Caco-2 (cell line): ENCODE measurements at regions not wholly inside any gene's neighbourhood (a gene's known extent, or its start where the extent isn't known, plus 50 kb on each side); places are given as distances from the start of the nearest gene placed in this dataset.

Experiments
- BruUV-seq: library from RNA; stranded (reverse); fragments of 400-500 nt; replicated peaks from 2 replicates; lab custom pipeline; 2021; lab: Mats Ljungman, UMichigan
- CTCF ChIA-PET: fragments of 300-600 bp; sonication (Branson Sonifier 250); formaldehyde crosslinking; loops from one replicate; lab custom pipeline; 2022; ENCODE audit warnings: antibody characterized with exemption; lab: Charles Lee
- POLR2A ChIA-PET: fragments of 300-600 bp; sonication (Branson Sonifier 250); formaldehyde crosslinking; loops from one replicate; lab custom pipeline; 2022; ENCODE audit warnings: antibody characterized with exemption; lab: Charles Lee
- DNase-seq, 2 experiments: peaks; one replicate each; pipeline versions ENCODE4 v3.0.0 to v3.0.0-alpha.2; 2020 to 2022
- H3K27me3 ChIP-seq: replicated peaks from 2 replicates; pipeline ENCODE4 v1.6.0; 2011; ENCODE audit warnings: low read length; ENCODE audit not compliant: control insufficient read depth, insufficient read depth
- H3K36me3 ChIP-seq: 2 replicates; pipeline ENCODE4 v1.5.1; 2011; ENCODE audit warnings: low read length; ENCODE audit not compliant: control insufficient read depth, insufficient read depth
- H3K4me1 ChIP-seq: fragments of 250-450 bp; sonication (Bioruptor Pico); 2 replicates; pipeline ENCODE4 v1.5.1; 2020; ENCODE audit warnings: mild to moderate bottlenecking
- H3K4me3 ChIP-seq: 2 replicates; pipeline ENCODE4 v1.5.1; 2011; ENCODE audit warnings: low read depth, mild to moderate bottlenecking, control low read depth, low read length
- H3K9me3 ChIP-seq: fragments of 250-450 bp; sonication (Bioruptor Pico); 2 replicates; pipeline ENCODE4 v1.5.1; 2020; ENCODE audit warnings: mild to moderate bottlenecking, moderate library complexity
- H3K27ac Mint-ChIP-seq: one replicate; pipeline ENCODE4 v1.8.0; 2022; ENCODE audit warnings: mixed read lengths; ENCODE audit not compliant: unreplicated experiment
- H3K27me3 Mint-ChIP-seq: one replicate; pipeline ENCODE4 v1.8.0; 2022; ENCODE audit warnings: mixed read lengths; ENCODE audit not compliant: insufficient read depth, unreplicated experiment
- H3K36me3 Mint-ChIP-seq: one replicate; pipeline ENCODE4 v1.8.0; 2022; ENCODE audit warnings: mild to moderate bottlenecking, mixed read lengths; ENCODE audit not compliant: insufficient read depth, unreplicated experiment
- H3K4me1 Mint-ChIP-seq: one replicate; pipeline ENCODE4 v1.8.0; 2022; ENCODE audit warnings: low read depth, mixed read lengths; ENCODE audit not compliant: unreplicated experiment
- H3K4me3 Mint-ChIP-seq: one replicate; pipeline ENCODE4 v1.8.0; 2022; ENCODE audit warnings: mild to moderate bottlenecking, moderate library complexity, mixed read lengths; ENCODE audit not compliant: unreplicated experiment
- H3K9me3 Mint-ChIP-seq: one replicate; pipeline ENCODE4 v1.8.0; 2022; ENCODE audit warnings: mixed read lengths; ENCODE audit not compliant: unreplicated experiment
- intact Hi-C: fragments of 100-400 bp; cut with micrococcal nuclease; formaldehyde crosslinking; loops from one replicate; pipeline ENCODE4 v1.10.0; 2022; ENCODE audit not compliant: unreplicated experiment
- TF ChIP-seq, protein P1 (sequence below), 2 experiments: fragments of 200-600 bp in 1 of 2; IDR thresholded peaks; 1 replicate in 1 of 2; 2 replicates in 1 of 2; pipeline versions ENCODE4 v1.5.1 to v1.8.0; 2011 to 2022; ENCODE audit warnings: antibody characterized with exemption in 1 of 2, control low read depth in 1 of 2, inconsistent platforms in 1 of 2, low read depth in 1 of 2, low read length in 1 of 2, mild to moderate bottlenecking in 1 of 2, moderate library complexity in 1 of 2; ENCODE audit not compliant: insufficient read depth in 1 of 2, severe bottlenecking in 1 of 2, unreplicated experiment in 1 of 2

DNA sequence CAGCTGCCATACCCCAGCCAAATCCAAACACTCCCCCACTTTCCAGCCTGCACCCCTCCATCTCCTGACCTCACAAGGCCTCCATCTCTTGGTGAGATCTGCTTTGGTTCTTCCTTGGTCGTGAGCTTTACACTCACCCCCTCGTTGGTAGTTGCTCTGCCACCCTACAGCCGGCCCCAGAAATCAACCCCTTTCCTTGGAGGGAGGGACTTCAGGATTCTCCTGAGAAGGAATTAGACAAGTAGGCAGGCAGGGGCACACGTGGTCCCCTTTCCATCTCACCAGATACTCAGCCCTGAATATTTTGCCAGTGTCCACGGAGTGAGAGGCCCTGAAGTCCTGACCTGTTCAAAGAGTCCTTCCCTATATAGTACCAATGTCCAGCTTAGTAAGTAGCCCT, 120.0 kb upstream of the PWP1 start:
- H3K4me3 Mint-ChIP-seq = no peak overlapping the region
- BruUV-seq = no TSS peak
- CTCF ChIA-PET = no interaction called here
- no peak overlapping the region for H3K27ac Mint-ChIP-seq
- H3K27me3 Mint-ChIP-seq = peaks cover 7% of the 10 kb centered on the region
- no peaks in the 10 kb centered on the region for H3K36me3 ChIP-seq
- POLR2A ChIA-PET = no interaction called here
- no peaks in the 10 kb centered on the region for H3K9me3 ChIP-seq
- DNase-seq = no peak
- no peaks in the 10 kb centered on the region for H3K9me3 Mint-ChIP-seq
- TF ChIP-seq, protein P1, sequence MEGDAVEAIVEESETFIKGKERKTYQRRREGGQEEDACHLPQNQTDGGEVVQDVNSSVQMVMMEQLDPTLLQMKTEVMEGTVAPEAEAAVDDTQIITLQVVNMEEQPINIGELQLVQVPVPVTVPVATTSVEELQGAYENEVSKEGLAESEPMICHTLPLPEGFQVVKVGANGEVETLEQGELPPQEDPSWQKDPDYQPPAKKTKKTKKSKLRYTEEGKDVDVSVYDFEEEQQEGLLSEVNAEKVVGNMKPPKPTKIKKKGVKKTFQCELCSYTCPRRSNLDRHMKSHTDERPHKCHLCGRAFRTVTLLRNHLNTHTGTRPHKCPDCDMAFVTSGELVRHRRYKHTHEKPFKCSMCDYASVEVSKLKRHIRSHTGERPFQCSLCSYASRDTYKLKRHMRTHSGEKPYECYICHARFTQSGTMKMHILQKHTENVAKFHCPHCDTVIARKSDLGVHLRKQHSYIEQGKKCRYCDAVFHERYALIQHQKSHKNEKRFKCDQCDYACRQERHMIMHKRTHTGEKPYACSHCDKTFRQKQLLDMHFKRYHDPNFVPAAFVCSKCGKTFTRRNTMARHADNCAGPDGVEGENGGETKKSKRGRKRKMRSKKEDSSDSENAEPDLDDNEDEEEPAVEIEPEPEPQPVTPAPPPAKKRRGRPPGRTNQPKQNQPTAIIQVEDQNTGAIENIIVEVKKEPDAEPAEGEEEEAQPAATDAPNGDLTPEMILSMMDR (IDR thresholded peaks at IDR 0.05; ENCODE audit: insufficient read depth in 1 of 2, low read depth in 1 of 2, low read length in 1 of 2, severe bottlenecking in 1 of 2, unreplicated experiment in 1 of 2) = no peak
- H3K4me1 ChIP-seq = no peaks in the 10 kb centered on the region
- H3K36me3 Mint-ChIP-seq = no peaks in the 10 kb centered on the region
- intact Hi-C loops = no loop called here
- H3K4me3 ChIP-seq = no peak overlapping the region
- H3K27me3 ChIP-seq = no peaks in the 10 kb centered on the region
- no peaks in the 10 kb centered on the region for H3K4me1 Mint-ChIP-seq

DNA sequence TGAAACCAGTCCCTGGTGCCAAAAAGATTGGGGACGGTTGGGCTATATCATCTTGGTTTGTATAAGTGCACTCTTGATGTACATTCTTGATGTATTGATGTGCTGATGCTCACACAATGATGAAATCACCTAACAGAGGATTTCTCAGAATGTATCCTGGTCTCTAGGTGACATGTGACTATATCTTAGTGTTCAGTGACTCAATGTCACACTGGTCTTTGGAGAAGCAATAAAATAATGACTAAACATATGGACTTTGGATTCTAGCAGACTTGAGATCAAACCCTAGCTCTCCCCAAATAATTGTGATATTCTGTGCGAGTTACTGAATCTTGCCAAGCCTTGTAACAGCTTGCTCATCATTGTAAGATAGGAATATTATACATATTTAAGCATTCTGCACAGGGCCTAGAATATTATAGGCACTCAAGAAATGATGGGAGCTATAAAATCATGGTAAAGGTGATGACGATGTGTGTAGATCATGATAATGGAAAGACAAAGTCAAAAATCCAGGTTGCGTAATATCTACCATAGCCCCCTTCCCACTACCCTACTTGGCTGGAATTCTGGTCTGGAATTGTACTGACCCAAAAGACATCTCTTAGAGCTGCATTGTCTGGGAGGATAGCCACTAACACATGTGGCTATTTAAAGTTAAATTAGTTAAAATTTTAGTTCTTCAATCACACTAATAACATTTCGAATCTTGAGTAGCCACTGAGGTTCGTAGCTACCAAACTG, 117.6 kb upstream of the PWP1 start:
- Histone ChIP-seq H3K4me1 (no peaks in the 10 kb centered on the region), H3K36me3 (no peaks in the 10 kb centered on the region), H3K9me3 (no peaks in the 10 kb centered on the region), H3K27me3 (no peaks in the 10 kb centered on the region), H3K4me3 (no peak overlapping the region)
- no peak for DNase-seq
- H3K27ac Mint-ChIP-seq = no peak overlapping the region
- H3K27me3 Mint-ChIP-seq = peaks cover 3% of the 10 kb centered on the region
- CTCF ChIA-PET = no interaction called here
- POLR2A ChIA-PET = no interaction called here
- H3K4me3 Mint-ChIP-seq = no peak overlapping the region
- no peaks in the 10 kb centered on the region for H3K36me3 Mint-ChIP-seq
- H3K4me1 Mint-ChIP-seq = no peaks in the 10 kb centered on the region
- no TSS peak for BruUV-seq
- H3K9me3 Mint-ChIP-seq = no peaks in the 10 kb centered on the region
- TF ChIP-seq, protein P1 (IDR thresholded peaks at IDR 0.05; ENCODE audit: insufficient read depth in 1 of 2, low read depth in 1 of 2, low read length in 1 of 2, severe bottlenecking in 1 of 2, unreplicated experiment in 1 of 2) = no peak
- intact Hi-C loops = no loop called here

GRCh38 chr12:107568718-107569117, 116.9 kb upstream of the PWP1 start:
- Histone ChIP-seq H3K9me3 (no peaks in the 10 kb centered on the region), H3K4me3 (no peak overlapping the region), H3K4me1 (no peaks in the 10 kb centered on the region), H3K36me3 (no peaks in the 10 kb centered on the region), H3K27me3 (no peaks in the 10 kb centered on the region)
- no peak overlapping the region for H3K27ac Mint-ChIP-seq
- H3K27me3 Mint-ChIP-seq = peaks cover 3% of the 10 kb centered on the region
- DNase-seq = no peak
- CTCF ChIA-PET = no interaction called here
- H3K36me3 Mint-ChIP-seq = no peaks in the 10 kb centered on the region
- H3K4me3 Mint-ChIP-seq = no peak overlapping the region
- no TSS peak for BruUV-seq
- TF ChIP-seq, protein P1 (IDR thresholded peaks at IDR 0.05; ENCODE audit: insufficient read depth in 1 of 2, low read depth in 1 of 2, low read length in 1 of 2, severe bottlenecking in 1 of 2, unreplicated experiment in 1 of 2) = no peak
- intact Hi-C loops = no loop called here
- no peaks in the 10 kb centered on the region for H3K4me1 Mint-ChIP-seq
- POLR2A ChIA-PET = no interaction called here
- H3K9me3 Mint-ChIP-seq = no peaks in the 10 kb centered on the region
